Transverse colon (tissue), 4 donors: ENCODE measurements at regions not wholly inside any gene's neighbourhood (a gene's known extent, or its start where the extent isn't known, plus 50 kb on each side); places are given as distances from the start of the nearest gene placed in this dataset.

Experiments used
- DNase-seq: peaks from one replicate; pipeline ENCODE4 v3.0.0-alpha.2; 2019
- H3K27ac ChIP-seq, 4 donors: fragments of 200-600 bp; sonication (generic); 2 replicates each; pipeline ENCODE4 v1.5.1; 2016 to 2018; ENCODE audit warnings: inconsistent platforms in 4 of 4
- H3K27me3 ChIP-seq: fragments of 200-600 bp; sonication (generic); 2 replicates; pipeline ENCODE4 v1.5.1; 2017; ENCODE audit warnings: inconsistent platforms
- H3K36me3 ChIP-seq, 4 donors: fragments of 200-600 bp; sonication (generic); 2 replicates each; pipeline ENCODE4 v1.5.1; 2017 to 2019; ENCODE audit warnings: inconsistent platforms in 4 of 4
- H3K4me1 ChIP-seq, 4 donors: fragments of 200-600 bp; sonication (generic); 2 replicates each; pipeline ENCODE4 v1.5.1; 2017 to 2020; ENCODE audit warnings: inconsistent platforms in 4 of 4
- H3K4me3 ChIP-seq, 4 donors: fragments of 200-600 bp; sonication (generic); 1 replicate in 1 of 4; 2 replicates in 3 of 4; pipeline versions ENCODE4 v1.5.1 to v1.6.1; 2017 to 2019; ENCODE audit warnings: inconsistent platforms in 4 of 4
- H3K9me3 ChIP-seq, 2 donors: fragments of 200-600 bp; sonication (generic); 2 replicates each; pipeline ENCODE4 v1.5.1; 2017 to 2019; ENCODE audit warnings: inconsistent platforms in 2 of 2
- EP300 ChIP-seq: sonication (generic); formaldehyde crosslinking; IDR thresholded peaks from one replicate; pipeline ENCODE4 v1.6.1; 2017; ENCODE audit warnings: antibody characterized with exemption, low read depth
- POLR2A ChIP-seq: fragments of 450-650 bp; IDR thresholded peaks from one replicate; pipeline ENCODE4 v1.6.1; 2016; ENCODE audit warnings: antibody characterized with exemption, mild to moderate bottlenecking, moderate library complexity
- POLR2AphosphoS5 ChIP-seq, 3 donors: sonication (generic); formaldehyde crosslinking; IDR thresholded peaks; one replicate each; pipeline ENCODE4 v1.6.1; 2016; ENCODE audit warnings: antibody characterized with exemption in 3 of 3
- WGBS, 2 donors: methylation state at CpG; one replicate each; pipeline ENCODE4 v1.1.5; 2018; ENCODE audit warnings: low coverage in 1 of 2; 5-methylcytosine and 5-hydroxymethylcytosine counted together
- in situ Hi-C, 4 donors: fragments of 200-750 bp; cut with MboI; loops; one replicate each; pipeline versions ENCODE4 v1.15.0 to v1.15.1; 2017; ENCODE audit warnings: low sequenced_read_pairs in 3 of 4, low pct_ligation_motif_present in 1 of 4, low pct_unique_long_range_greater_than_20kb in 1 of 4
- intact Hi-C: fragments of 100-400 bp; cut with DNase I; formaldehyde crosslinking; loops from one replicate; pipeline ENCODE4 v1.15.1; 2023; ENCODE audit warnings: low total_unique reads
- TF ChIP-seq, protein P1 (sequence below), 5 experiments: fragments of 200-600 bp in 3 of 5; fragments of 450-650 bp in 2 of 5; sonication (generic) in 3 of 5; IDR thresholded peaks; 1 replicate in 2 of 5; 2 replicates in 3 of 5; pipeline ENCODE4 v1.5.1; 2016 to 2017; ENCODE audit warnings: antibody characterized with exemption in 5 of 5, inconsistent platforms in 3 of 5, mild to moderate bottlenecking in 2 of 5, moderate library complexity in 1 of 5

DNA sequence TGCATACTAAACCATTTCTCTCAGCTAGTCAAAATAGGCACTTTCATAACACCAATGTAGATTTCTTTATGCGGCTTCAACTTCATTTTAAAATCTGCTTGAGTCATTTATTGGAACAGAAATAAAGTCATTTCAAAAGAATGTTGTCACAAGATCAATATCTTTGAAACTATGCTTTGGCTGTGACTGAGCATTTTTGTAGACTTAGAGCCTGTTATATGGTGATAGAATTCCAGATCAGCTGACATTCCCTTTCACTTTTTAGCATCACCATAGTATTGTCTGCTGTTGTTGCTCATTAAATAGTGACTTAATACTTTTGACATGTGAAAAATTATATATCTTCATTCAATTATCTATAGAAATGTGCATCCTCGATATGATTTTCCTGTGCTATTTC, 279.2 kb upstream of the PRR20A start:
- in situ Hi-C loops: no loop called here
- intact Hi-C loops: no loop called here
- WGBS, 2 donors: 57 to 77% methylated on average over 2 of the region's 2 CpGs
- no peaks in the 10 kb centered on the region for H3K4me1 ChIP-seq
- no peaks in the 10 kb centered on the region for H3K36me3 ChIP-seq
- H3K9me3 ChIP-seq: no peaks in the 10 kb centered on the region
- no peak overlapping the region for H3K4me3 ChIP-seq
- H3K27ac ChIP-seq: no peak overlapping the region
- no peaks in the 10 kb centered on the region for H3K27me3 ChIP-seq
- no peak for DNase-seq
- TF ChIP-seq POLR2AphosphoS5 (IDR thresholded peaks at IDR 0.05) (no peak), EP300 (no peak), POLR2A (no peak)
- TF ChIP-seq, protein P1, sequence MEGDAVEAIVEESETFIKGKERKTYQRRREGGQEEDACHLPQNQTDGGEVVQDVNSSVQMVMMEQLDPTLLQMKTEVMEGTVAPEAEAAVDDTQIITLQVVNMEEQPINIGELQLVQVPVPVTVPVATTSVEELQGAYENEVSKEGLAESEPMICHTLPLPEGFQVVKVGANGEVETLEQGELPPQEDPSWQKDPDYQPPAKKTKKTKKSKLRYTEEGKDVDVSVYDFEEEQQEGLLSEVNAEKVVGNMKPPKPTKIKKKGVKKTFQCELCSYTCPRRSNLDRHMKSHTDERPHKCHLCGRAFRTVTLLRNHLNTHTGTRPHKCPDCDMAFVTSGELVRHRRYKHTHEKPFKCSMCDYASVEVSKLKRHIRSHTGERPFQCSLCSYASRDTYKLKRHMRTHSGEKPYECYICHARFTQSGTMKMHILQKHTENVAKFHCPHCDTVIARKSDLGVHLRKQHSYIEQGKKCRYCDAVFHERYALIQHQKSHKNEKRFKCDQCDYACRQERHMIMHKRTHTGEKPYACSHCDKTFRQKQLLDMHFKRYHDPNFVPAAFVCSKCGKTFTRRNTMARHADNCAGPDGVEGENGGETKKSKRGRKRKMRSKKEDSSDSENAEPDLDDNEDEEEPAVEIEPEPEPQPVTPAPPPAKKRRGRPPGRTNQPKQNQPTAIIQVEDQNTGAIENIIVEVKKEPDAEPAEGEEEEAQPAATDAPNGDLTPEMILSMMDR (IDR thresholded peaks at IDR 0.05): no peak

DNA sequence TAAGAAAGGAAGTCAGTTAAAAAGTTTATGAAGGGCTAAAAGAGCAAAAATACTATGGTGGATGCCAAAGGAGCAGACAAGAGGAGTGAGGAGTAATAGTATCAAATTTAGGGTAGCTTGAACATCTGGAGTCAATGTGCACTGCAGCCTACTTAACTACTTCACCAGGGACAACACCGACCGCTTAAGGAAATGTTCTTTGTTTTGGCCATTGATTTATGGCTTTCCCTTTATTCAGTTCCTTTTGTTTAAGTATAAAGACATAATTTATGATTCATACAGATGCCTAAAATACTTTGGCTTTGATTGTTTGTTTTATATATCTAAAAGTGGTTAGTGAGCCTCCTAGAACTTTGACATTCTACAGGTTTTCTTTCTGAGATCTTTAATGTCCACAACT, 276.3 kb upstream of the PRR20A start:
- no peaks in the 10 kb centered on the region for H3K4me1 ChIP-seq
- no peaks in the 10 kb centered on the region for H3K9me3 ChIP-seq
- in situ Hi-C loops (no loop called here), intact Hi-C loops (no loop called here)
- TF ChIP-seq, protein P1 (IDR thresholded peaks at IDR 0.05): no peak
- no peak for TF ChIP-seq EP300
- no peak for TF ChIP-seq POLR2AphosphoS5 (IDR thresholded peaks at IDR 0.05)
- TF ChIP-seq POLR2A: no peak
- H3K27me3 ChIP-seq: no peaks in the 10 kb centered on the region
- H3K27ac ChIP-seq: no peak overlapping the region
- no peaks in the 10 kb centered on the region for H3K36me3 ChIP-seq
- WGBS, 2 donors: 40 to 43% methylated on average over 2 of the region's 2 CpGs
- no peak overlapping the region for H3K4me3 ChIP-seq
- no peak for DNase-seq

DNA sequence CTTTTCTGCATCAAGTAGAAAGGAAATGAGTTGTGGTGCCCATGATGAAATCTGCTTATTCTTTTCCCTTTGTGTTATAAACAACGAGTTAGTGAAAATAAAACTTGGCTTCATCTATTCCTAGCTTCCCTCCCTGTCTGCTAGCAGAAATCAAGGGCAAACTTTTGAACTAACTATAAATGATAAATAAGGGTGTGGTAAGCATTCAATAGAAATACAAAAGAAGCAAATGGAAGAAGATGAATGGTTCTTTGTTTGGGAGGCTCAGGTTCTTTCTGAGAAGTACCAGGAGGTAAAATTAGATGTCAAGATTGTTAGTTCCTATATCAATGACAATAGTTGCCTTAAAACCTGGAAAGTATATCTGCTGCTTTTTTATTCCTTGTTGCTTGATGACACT, 275.3 kb upstream of the PRR20A start:
- H3K4me3 ChIP-seq: no peak overlapping the region
- no peaks in the 10 kb centered on the region for H3K9me3 ChIP-seq
- no peak for TF ChIP-seq POLR2A
- TF ChIP-seq, protein P1 (IDR thresholded peaks at IDR 0.05): no peak
- no peak for TF ChIP-seq EP300
- no peak for TF ChIP-seq POLR2AphosphoS5 (IDR thresholded peaks at IDR 0.05)
- H3K4me1 ChIP-seq: no peaks in the 10 kb centered on the region
- H3K27me3 ChIP-seq: no peaks in the 10 kb centered on the region
- intact Hi-C loops (no loop called here), in situ Hi-C loops (no loop called here)
- no peaks in the 10 kb centered on the region for H3K36me3 ChIP-seq
- no peak overlapping the region for H3K27ac ChIP-seq
- 11 to 24% methylated on average over 1 of the region's 1 CpG for WGBS, 2 donors
- no peak for DNase-seq

DNA sequence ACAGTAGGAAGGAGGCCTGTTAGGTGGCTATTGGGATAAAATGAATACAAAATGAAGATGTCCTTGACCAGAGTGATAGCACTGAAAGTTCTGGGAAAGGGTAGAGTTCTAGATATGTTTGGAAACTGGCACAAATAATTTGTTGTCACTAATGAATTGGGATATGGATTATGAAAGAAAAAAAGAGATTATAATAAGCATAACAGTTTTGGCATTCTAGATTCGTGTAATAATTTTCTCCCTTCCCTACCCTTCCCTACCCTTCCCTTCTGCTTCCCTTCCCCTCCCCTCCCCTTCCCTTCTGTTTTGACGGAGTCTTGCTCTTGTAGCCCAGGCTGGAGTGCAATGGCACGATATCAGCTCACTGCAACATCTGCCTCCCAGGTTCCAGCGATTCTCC, 271.0 kb upstream of the PRR20A start:
- WGBS, 2 donors: 70 to 81% methylated on average over 1 to 4 of the region's 4 CpGs
- TF ChIP-seq POLR2A (no peak), POLR2AphosphoS5 (IDR thresholded peaks at IDR 0.05) (no peak), EP300 (no peak)
- TF ChIP-seq, protein P1 (IDR thresholded peaks at IDR 0.05): no peak
- intact Hi-C loops: no loop called here
- H3K9me3 ChIP-seq: no peaks in the 10 kb centered on the region
- H3K27ac ChIP-seq: no peak overlapping the region
- H3K4me1 ChIP-seq: no peaks in the 10 kb centered on the region
- H3K36me3 ChIP-seq: no peaks in the 10 kb centered on the region
- no peak overlapping the region for H3K4me3 ChIP-seq
- H3K27me3 ChIP-seq: no peaks in the 10 kb centered on the region
- in situ Hi-C loops: no loop called here
- no peak for DNase-seq
